ENCODE measurements at regions not wholly inside any gene's neighbourhood (a gene's known extent, or its start where the extent isn't known, plus 50 kb on each side); places are given as distances from the start of the nearest gene placed in this dataset.

GRCh38 chr2:77831471-77831870 is 309.3 kb upstream of the LRRTM4 start (continued):
- no peak for TF ChIP-seq ZNF10 (tag by site-specific recombination; IDR thresholded peaks at IDR 0.05)
- no peak for TF ChIP-seq OVOL3 (tag by site-specific recombination; IDR thresholded peaks at IDR 0.05)
- TF ChIP-seq PRDM10 (tag by site-specific recombination; IDR thresholded peaks at IDR 0.05), result no peak
- no peak for TF ChIP-seq ZSCAN18 (tag by site-specific recombination; IDR thresholded peaks at IDR 0.05)
- no peak for TF ChIP-seq ZNF521 (tag by site-specific recombination; IDR thresholded peaks at IDR 0.05)
- no peak for TF ChIP-seq KLF7 (tag by site-specific recombination; IDR thresholded peaks at IDR 0.05; ENCODE audit: borderline replicate concordance)
- TF ChIP-seq BCL11B (tag by site-specific recombination; IDR thresholded peaks at IDR 0.05; ENCODE audit: low read depth), result no peak
- TF ChIP-seq ZNF140 (tag by site-specific recombination; IDR thresholded peaks at IDR 0.05), result no peak

GRCh38 chr2:77831898-77832297 is 309.7 kb upstream of the LRRTM4 start:
- TF ChIP-seq ZNF785 (tag by site-specific recombination; IDR thresholded peaks at IDR 0.05), result no peak
- Histone ChIP-seq H3K9me3 (ENCODE audit: control insufficient read depth, insufficient read depth, low read depth, low read length) (no peaks in the 10 kb centered on the region), H3K36me3 (ENCODE audit: control insufficient read depth in 2 of 2, insufficient read depth in 1 of 2, low read length in 2 of 2) (no peaks in the 10 kb centered on the region), H3K4me1 (ENCODE audit: control insufficient read depth, insufficient read depth, low read length) (no peaks in the 10 kb centered on the region), H3K4me3 (ENCODE audit: low read depth, low read length) (no peak overlapping the region), H3K27ac (ENCODE audit: extremely low read depth, low read depth, low read length) (no peak overlapping the region)
- POLR2A ChIA-PET, result no interaction called here
- CTCF ChIA-PET, result no interaction called here

- H3K36me3 ChIP-seq (ENCODE audit: control insufficient read depth in 2 of 2, insufficient read depth in 1 of 2, low read length in 2 of 2), result no peaks in the 10 kb centered on the region
- no peaks in the 10 kb centered on the region for H3K9me3 ChIP-seq (ENCODE audit: control insufficient read depth, insufficient read depth, low read depth, low read length)
- TF ChIP-seq ZNF660 (tag by site-specific recombination; IDR thresholded peaks at IDR 0.05), result no peak
- TF ChIP-seq ZNF513 (tag by site-specific recombination; IDR thresholded peaks at IDR 0.05), result no peak
- no peak for TF ChIP-seq ZNF121 (tag by site-specific recombination; IDR thresholded peaks at IDR 0.05)
- TF ChIP-seq SETDB1 (IDR thresholded peaks at IDR 0.05; ENCODE audit: insufficient read length, low read length), result peak; percentile 98
- no peak for TF ChIP-seq ZNF76 (tag by site-specific recombination; IDR thresholded peaks at IDR 0.05; ENCODE audit: borderline replicate concordance, low read depth)
- TF ChIP-seq ZNF37A (tag by site-specific recombination; IDR thresholded peaks at IDR 0.05), result no peak
- TF ChIP-seq ZNF624 (tag by site-specific recombination; IDR thresholded peaks at IDR 0.05), result no peak
- no peak for TF ChIP-seq CTCF (tag by site-specific recombination; IDR thresholded peaks at IDR 0.05)
- no peak for TF ChIP-seq ZIC2 (tag by site-specific recombination; IDR thresholded peaks at IDR 0.05)
- no peak for TF ChIP-seq ZNF654 (tag by site-specific recombination; IDR thresholded peaks at IDR 0.05; ENCODE audit: low read depth)
- no peak for TF ChIP-seq ZNF785 (tag by site-specific recombination; IDR thresholded peaks at IDR 0.05)
- peak; percentile 20 for TF ChIP-seq ZNF510 (tag by site-specific recombination; IDR thresholded peaks at IDR 0.05; ENCODE audit: insufficient replicate concordance)
- TF ChIP-seq KLF8 (tag by site-specific recombination; IDR thresholded peaks at IDR 0.05), result no peak
- TF ChIP-seq ZNF10 (tag by site-specific recombination; IDR thresholded peaks at IDR 0.05), result no peak
- no peak for TF ChIP-seq ZBTB20 (tag by site-specific recombination; IDR thresholded peaks at IDR 0.05)
- TF ChIP-seq TRIM28 (IDR thresholded peaks at IDR 0.05; ENCODE audit: borderline replicate concordance, low read length), result peak; percentile 53; the same call in 1 of the 2 replicates
- no peak for TF ChIP-seq BCL11B (tag by site-specific recombination; IDR thresholded peaks at IDR 0.05; ENCODE audit: low read depth)
- no peak for TF ChIP-seq IKZF3 (tag by site-specific recombination; IDR thresholded peaks at IDR 0.05)
- TF ChIP-seq ZBTB1 (tag by site-specific recombination; IDR thresholded peaks at IDR 0.05), result no peak
- no peak overlapping the region for H3K27ac ChIP-seq (ENCODE audit: extremely low read depth, low read depth, low read length)
- no peaks in the 10 kb centered on the region for H3K4me1 ChIP-seq (ENCODE audit: control insufficient read depth, insufficient read depth, low read length)
- ChIA-PET POLR2A (no interaction called here), CTCF (no interaction called here)
- H3K4me3 ChIP-seq (ENCODE audit: low read depth, low read length), result no peak overlapping the region
These were observed 312.3 kb upstream of the LRRTM4 start for GRCh38 chr2:77834360-77835002.

Measured in HEK293 (cell line).